ENCODE measurements at regions not wholly inside any gene's neighbourhood (a gene's known extent, or its start where the extent isn't known, plus 50 kb on each side); places are given as distances from the start of the nearest gene placed in this dataset.
"Not testable (repeated sequence)": the region's sequence is repeated elsewhere in the genome, so short reads cannot be mapped to it uniquely, and the experiment has no call there.

- WGBS (ENCODE audit: extremely low coverage, insufficient coverage, low lambda C conversion rate), result no CpG with 5 or more reads among the region's 5 CpGs
- no peaks in the 10 kb centered on the region for H3K36me3 ChIP-seq (ENCODE audit: control insufficient read depth, insufficient read depth, low read length)
- no peak overlapping the region for H3K4me2 ChIP-seq (ENCODE audit: low read length)
- no peak overlapping the region for H3K56ac ChIP-seq (ENCODE audit: low read length)
- no peak overlapping the region for H3K18ac ChIP-seq (ENCODE audit: low read length)
- H3K4me1 ChIP-seq (ENCODE audit: control insufficient read depth, low read depth, low read length), result no peaks in the 10 kb centered on the region
- no peak overlapping the region for H3K4ac ChIP-seq (ENCODE audit: low read depth, low read length)
- H2BK15ac ChIP-seq (replicated peaks; ENCODE audit: low read depth), result no peak overlapping the region
- H3K79me1 ChIP-seq (ENCODE audit: low read length), result no peaks in the 10 kb centered on the region
- H4K8ac ChIP-seq (ENCODE audit: low read depth, low read length), result no peak overlapping the region
- H3K27ac ChIP-seq (ENCODE audit: low read depth, low read length), result no peak overlapping the region
- no peak overlapping the region for H3K9ac ChIP-seq (ENCODE audit: low read length)
- no peak overlapping the region for H3K23ac ChIP-seq (ENCODE audit: low read length)
- no peak overlapping the region for H2AK5ac ChIP-seq (ENCODE audit: low read length)
- no peaks in the 10 kb centered on the region for H3K27me3 ChIP-seq (ENCODE audit: insufficient read depth, low read length, poor library complexity)
- H2BK120ac ChIP-seq (ENCODE audit: low read depth, low read length), result no peak overlapping the region
- no peak overlapping the region for H3K4me3 ChIP-seq (ENCODE audit: low read length)
- no peaks in the 10 kb centered on the region for H3K79me2 ChIP-seq (ENCODE audit: control insufficient read depth, insufficient read depth, low read length)
- H2BK5ac ChIP-seq (ENCODE audit: low read length), result no peak overlapping the region
- DNase-seq, result no peak
- no peak overlapping the region for H4K5ac ChIP-seq (ENCODE audit: low read length)
Measured at GRCh38 chr4:181018913-181019312, 1224.3 kb upstream of the TENM3 start.

- no peak overlapping the region for H3K9ac ChIP-seq (ENCODE audit: low read length)
- no peak overlapping the region for H3K56ac ChIP-seq (ENCODE audit: low read length)
- no peak for DNase-seq
- no peak overlapping the region for H3K4ac ChIP-seq (ENCODE audit: low read depth, low read length)
- H3K36me3 ChIP-seq (ENCODE audit: control insufficient read depth, insufficient read depth, low read length), result no peaks in the 10 kb centered on the region
- H2AK5ac ChIP-seq (ENCODE audit: low read length), result no peak overlapping the region
- no peak overlapping the region for H4K5ac ChIP-seq (ENCODE audit: low read length)
- no peak overlapping the region for H3K23ac ChIP-seq (ENCODE audit: low read length)
- H3K79me2 ChIP-seq (ENCODE audit: control insufficient read depth, insufficient read depth, low read length), result no peaks in the 10 kb centered on the region
- no peak overlapping the region for H2BK15ac ChIP-seq (replicated peaks; ENCODE audit: low read depth)
- no peaks in the 10 kb centered on the region for H3K27me3 ChIP-seq (ENCODE audit: insufficient read depth, low read length, poor library complexity)
- H3K79me1 ChIP-seq (ENCODE audit: low read length), result no peaks in the 10 kb centered on the region
- no peak overlapping the region for H3K4me2 ChIP-seq (ENCODE audit: low read length)
- H2BK5ac ChIP-seq (ENCODE audit: low read length), result no peak overlapping the region
- H3K27ac ChIP-seq (ENCODE audit: low read depth, low read length), result no peak overlapping the region
- no peak overlapping the region for H4K8ac ChIP-seq (ENCODE audit: low read depth, low read length)
- no peak overlapping the region for H3K18ac ChIP-seq (ENCODE audit: low read length)
- no peak overlapping the region for H2BK120ac ChIP-seq (ENCODE audit: low read depth, low read length)
- no peak overlapping the region for H3K4me3 ChIP-seq (ENCODE audit: low read length)
- no CpG with 5 or more reads among the region's 3 CpGs for WGBS (ENCODE audit: extremely low coverage, insufficient coverage, low lambda C conversion rate)
- H3K4me1 ChIP-seq (ENCODE audit: control insufficient read depth, low read depth, low read length), result no peaks in the 10 kb centered on the region
Measured at GRCh38 chr4:181020456-181020855, 1222.7 kb upstream of the TENM3 start.

GRCh38 chr4:181021213-181021612, 1222.0 kb upstream of the TENM3 start:
- no CpG with 5 or more reads among the region's 1 CpG for WGBS (ENCODE audit: extremely low coverage, insufficient coverage, low lambda C conversion rate)
- H3K9ac ChIP-seq (ENCODE audit: low read length), result no peak overlapping the region

GRCh38 chr4:181030135-181030921, 1212.9 kb upstream of the TENM3 start:
- H3K23ac ChIP-seq (ENCODE audit: low read length); H4K5ac ChIP-seq (ENCODE audit: low read length); H3K56ac ChIP-seq (ENCODE audit: low read length); H3K27me3 ChIP-seq (ENCODE audit: insufficient read depth, low read length, poor library complexity); H2BK5ac ChIP-seq (ENCODE audit: low read length); H2BK120ac ChIP-seq (ENCODE audit: low read depth, low read length); H3K4me3 ChIP-seq (ENCODE audit: low read length); H3K4ac ChIP-seq (ENCODE audit: low read depth, low read length); H2BK15ac ChIP-seq (replicated peaks; ENCODE audit: low read depth); H3K4me2 ChIP-seq (ENCODE audit: low read length); H3K36me3 ChIP-seq (ENCODE audit: control insufficient read depth, insufficient read depth, low read length); H3K18ac ChIP-seq (ENCODE audit: low read length); H3K9ac ChIP-seq (ENCODE audit: low read length); H2AK5ac ChIP-seq (ENCODE audit: low read length); H3K79me2 ChIP-seq (ENCODE audit: control insufficient read depth, insufficient read depth, low read length); DNase-seq; H3K79me1 ChIP-seq (ENCODE audit: low read length); H3K4me1 ChIP-seq (ENCODE audit: control insufficient read depth, low read depth, low read length); H3K27ac ChIP-seq (ENCODE audit: low read depth, low read length); H4K8ac ChIP-seq (ENCODE audit: low read depth, low read length): not testable (repeated sequence)
- no CpG with 5 or more reads among the region's 14 CpGs for WGBS (ENCODE audit: extremely low coverage, insufficient coverage, low lambda C conversion rate)

More at GRCh38 chr4:181021213-181021612, 1222.0 kb upstream of the TENM3 start:
- no peak for DNase-seq
- no peak overlapping the region for H3K4ac ChIP-seq (ENCODE audit: low read depth, low read length)
- no peaks in the 10 kb centered on the region for H3K4me1 ChIP-seq (ENCODE audit: control insufficient read depth, low read depth, low read length)
- no peak overlapping the region for H3K4me2 ChIP-seq (ENCODE audit: low read length)
- no peak overlapping the region for H4K5ac ChIP-seq (ENCODE audit: low read length)
- no peaks in the 10 kb centered on the region for H3K36me3 ChIP-seq (ENCODE audit: control insufficient read depth, insufficient read depth, low read length)
- no peak overlapping the region for H3K56ac ChIP-seq (ENCODE audit: low read length)
- H4K8ac ChIP-seq (ENCODE audit: low read depth, low read length), result no peak overlapping the region
- H2BK15ac ChIP-seq (replicated peaks; ENCODE audit: low read depth), result no peak overlapping the region
- no peaks in the 10 kb centered on the region for H3K79me2 ChIP-seq (ENCODE audit: control insufficient read depth, insufficient read depth, low read length)
- no peak overlapping the region for H3K18ac ChIP-seq (ENCODE audit: low read length)
- H3K27ac ChIP-seq (ENCODE audit: low read depth, low read length), result no peak overlapping the region
- no peaks in the 10 kb centered on the region for H3K79me1 ChIP-seq (ENCODE audit: low read length)
- no peaks in the 10 kb centered on the region for H3K27me3 ChIP-seq (ENCODE audit: insufficient read depth, low read length, poor library complexity)
- no peak overlapping the region for H2BK120ac ChIP-seq (ENCODE audit: low read depth, low read length)
- no peak overlapping the region for H3K23ac ChIP-seq (ENCODE audit: low read length)
- no peak overlapping the region for H3K4me3 ChIP-seq (ENCODE audit: low read length)
- no peak overlapping the region for H2BK5ac ChIP-seq (ENCODE audit: low read length)
- H2AK5ac ChIP-seq (ENCODE audit: low read length), result no peak overlapping the region

- no peak overlapping the region for H3K27ac ChIP-seq (ENCODE audit: low read depth, low read length)
- H4K8ac ChIP-seq (ENCODE audit: low read depth, low read length), result no peak overlapping the region
- no peaks in the 10 kb centered on the region for H3K4me1 ChIP-seq (ENCODE audit: control insufficient read depth, low read depth, low read length)
- H3K4ac ChIP-seq (ENCODE audit: low read depth, low read length), result no peak overlapping the region
- H2BK5ac ChIP-seq (ENCODE audit: low read length), result no peak overlapping the region
- no peak overlapping the region for H4K5ac ChIP-seq (ENCODE audit: low read length)
- H2BK15ac ChIP-seq (replicated peaks; ENCODE audit: low read depth), result no peak overlapping the region
- H2BK120ac ChIP-seq (ENCODE audit: low read depth, low read length), result no peak overlapping the region
- H3K18ac ChIP-seq (ENCODE audit: low read length), result no peak overlapping the region
- H3K9ac ChIP-seq (ENCODE audit: low read length), result no peak overlapping the region
- H3K23ac ChIP-seq (ENCODE audit: low read length), result no peak overlapping the region
- DNase-seq, result no peak
- H3K79me2 ChIP-seq (ENCODE audit: control insufficient read depth, insufficient read depth, low read length), result no peaks in the 10 kb centered on the region
- no peak overlapping the region for H2AK5ac ChIP-seq (ENCODE audit: low read length)
- H3K36me3 ChIP-seq (ENCODE audit: control insufficient read depth, insufficient read depth, low read length), result no peaks in the 10 kb centered on the region
- H3K56ac ChIP-seq (ENCODE audit: low read length), result no peak overlapping the region
- H3K79me1 ChIP-seq (ENCODE audit: low read length), result no peaks in the 10 kb centered on the region
- WGBS (ENCODE audit: extremely low coverage, insufficient coverage, low lambda C conversion rate), result no CpG with 5 or more reads among the region's 7 CpGs
- no peaks in the 10 kb centered on the region for H3K27me3 ChIP-seq (ENCODE audit: insufficient read depth, low read length, poor library complexity)
- no peak overlapping the region for H3K4me3 ChIP-seq (ENCODE audit: low read length)
- H3K4me2 ChIP-seq (ENCODE audit: low read length), result no peak overlapping the region
Measured at GRCh38 chr4:181030961-181031360, 1212.2 kb upstream of the TENM3 start.

- H2BK120ac ChIP-seq (ENCODE audit: low read depth, low read length), result no peak overlapping the region
- H4K8ac ChIP-seq (ENCODE audit: low read depth, low read length), result no peak overlapping the region
- no CpG with 5 or more reads among the region's 4 CpGs for WGBS (ENCODE audit: extremely low coverage, insufficient coverage, low lambda C conversion rate)
- no peak overlapping the region for H3K18ac ChIP-seq (ENCODE audit: low read length)
- H3K4me2 ChIP-seq (ENCODE audit: low read length), result no peak overlapping the region
- no peak overlapping the region for H3K27ac ChIP-seq (ENCODE audit: low read depth, low read length)
- no peak overlapping the region for H2BK5ac ChIP-seq (ENCODE audit: low read length)
- H3K79me1 ChIP-seq (ENCODE audit: low read length), result no peaks in the 10 kb centered on the region
- H3K79me2 ChIP-seq (ENCODE audit: control insufficient read depth, insufficient read depth, low read length), result no peaks in the 10 kb centered on the region
- no peak for DNase-seq
- no peak overlapping the region for H3K9ac ChIP-seq (ENCODE audit: low read length)
- H3K36me3 ChIP-seq (ENCODE audit: control insufficient read depth, insufficient read depth, low read length), result no peaks in the 10 kb centered on the region
- H2BK15ac ChIP-seq (replicated peaks; ENCODE audit: low read depth), result no peak overlapping the region
- no peak overlapping the region for H3K23ac ChIP-seq (ENCODE audit: low read length)
- no peak overlapping the region for H4K5ac ChIP-seq (ENCODE audit: low read length)
- no peaks in the 10 kb centered on the region for H3K27me3 ChIP-seq (ENCODE audit: insufficient read depth, low read length, poor library complexity)
- H3K56ac ChIP-seq (ENCODE audit: low read length), result no peak overlapping the region
- H3K4me1 ChIP-seq (ENCODE audit: control insufficient read depth, low read depth, low read length), result no peaks in the 10 kb centered on the region
- H3K4me3 ChIP-seq (ENCODE audit: low read length), result no peak overlapping the region
- H2AK5ac ChIP-seq (ENCODE audit: low read length), result no peak overlapping the region
- H3K4ac ChIP-seq (ENCODE audit: low read depth, low read length), result no peak overlapping the region
Measured at GRCh38 chr4:181043486-181043885, 1199.7 kb upstream of the TENM3 start.

All from mesendoderm (in vitro differentiated cells).